ENCODE measurements at regions not wholly inside any gene's neighbourhood (a gene's known extent, or its start where the extent isn't known, plus 50 kb on each side); places are given as distances from the start of the nearest gene placed in this dataset.

DNA sequence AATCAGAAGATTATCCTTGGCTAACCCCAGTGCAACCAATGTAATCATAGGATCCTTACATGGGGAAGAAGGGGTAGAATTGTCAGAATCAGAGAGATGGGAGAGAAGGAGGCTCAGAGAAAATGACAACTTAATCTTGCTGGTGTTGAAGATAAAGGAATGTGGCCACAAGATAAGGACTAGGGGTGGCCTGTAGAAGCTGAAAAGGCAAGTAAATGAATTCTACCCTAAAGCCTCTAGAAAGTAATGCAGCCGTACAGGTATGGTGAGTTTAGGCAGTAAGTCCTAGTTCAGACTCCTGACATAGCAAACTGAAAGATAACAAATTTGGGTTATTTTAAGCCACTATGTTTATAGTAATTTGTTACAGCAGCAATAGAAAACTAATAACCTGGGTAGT is 718.5 kb downstream of the SLITRK6 start:
- TF ChIP-seq, protein P1, sequence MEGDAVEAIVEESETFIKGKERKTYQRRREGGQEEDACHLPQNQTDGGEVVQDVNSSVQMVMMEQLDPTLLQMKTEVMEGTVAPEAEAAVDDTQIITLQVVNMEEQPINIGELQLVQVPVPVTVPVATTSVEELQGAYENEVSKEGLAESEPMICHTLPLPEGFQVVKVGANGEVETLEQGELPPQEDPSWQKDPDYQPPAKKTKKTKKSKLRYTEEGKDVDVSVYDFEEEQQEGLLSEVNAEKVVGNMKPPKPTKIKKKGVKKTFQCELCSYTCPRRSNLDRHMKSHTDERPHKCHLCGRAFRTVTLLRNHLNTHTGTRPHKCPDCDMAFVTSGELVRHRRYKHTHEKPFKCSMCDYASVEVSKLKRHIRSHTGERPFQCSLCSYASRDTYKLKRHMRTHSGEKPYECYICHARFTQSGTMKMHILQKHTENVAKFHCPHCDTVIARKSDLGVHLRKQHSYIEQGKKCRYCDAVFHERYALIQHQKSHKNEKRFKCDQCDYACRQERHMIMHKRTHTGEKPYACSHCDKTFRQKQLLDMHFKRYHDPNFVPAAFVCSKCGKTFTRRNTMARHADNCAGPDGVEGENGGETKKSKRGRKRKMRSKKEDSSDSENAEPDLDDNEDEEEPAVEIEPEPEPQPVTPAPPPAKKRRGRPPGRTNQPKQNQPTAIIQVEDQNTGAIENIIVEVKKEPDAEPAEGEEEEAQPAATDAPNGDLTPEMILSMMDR (IDR thresholded peaks at IDR 0.05; ENCODE audit: low read depth, low read length, missing control alignments): no peak
- DNase-seq (ENCODE audit: low read depth): no peak
- no peak overlapping the region for H3K4me3 ChIP-seq (ENCODE audit: low read depth, low read length)

DNA sequence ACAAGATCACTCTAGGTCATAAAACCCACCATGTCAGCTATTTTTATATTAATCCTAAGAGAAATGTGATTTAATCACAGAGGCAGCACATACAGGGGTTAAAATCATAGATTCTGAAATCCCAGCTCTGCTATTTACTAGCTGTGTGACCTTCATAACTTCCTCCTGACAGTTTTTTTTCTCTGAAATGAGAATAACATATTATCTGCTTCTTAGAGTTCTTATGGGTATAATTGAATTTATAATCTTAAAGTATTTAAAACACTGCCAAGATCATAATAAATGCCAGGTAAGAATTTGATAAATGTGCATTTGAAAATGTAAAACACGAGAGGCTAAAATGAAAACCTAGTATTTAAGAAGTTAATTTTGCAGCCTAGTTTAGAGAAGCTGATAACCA is 722.9 kb downstream of the SLITRK6 start:
- no peak overlapping the region for H3K4me3 ChIP-seq (ENCODE audit: low read depth, low read length)
- TF ChIP-seq, protein P1 (IDR thresholded peaks at IDR 0.05; ENCODE audit: low read depth, low read length, missing control alignments): no peak
- no peak for DNase-seq (ENCODE audit: low read depth)

DNA sequence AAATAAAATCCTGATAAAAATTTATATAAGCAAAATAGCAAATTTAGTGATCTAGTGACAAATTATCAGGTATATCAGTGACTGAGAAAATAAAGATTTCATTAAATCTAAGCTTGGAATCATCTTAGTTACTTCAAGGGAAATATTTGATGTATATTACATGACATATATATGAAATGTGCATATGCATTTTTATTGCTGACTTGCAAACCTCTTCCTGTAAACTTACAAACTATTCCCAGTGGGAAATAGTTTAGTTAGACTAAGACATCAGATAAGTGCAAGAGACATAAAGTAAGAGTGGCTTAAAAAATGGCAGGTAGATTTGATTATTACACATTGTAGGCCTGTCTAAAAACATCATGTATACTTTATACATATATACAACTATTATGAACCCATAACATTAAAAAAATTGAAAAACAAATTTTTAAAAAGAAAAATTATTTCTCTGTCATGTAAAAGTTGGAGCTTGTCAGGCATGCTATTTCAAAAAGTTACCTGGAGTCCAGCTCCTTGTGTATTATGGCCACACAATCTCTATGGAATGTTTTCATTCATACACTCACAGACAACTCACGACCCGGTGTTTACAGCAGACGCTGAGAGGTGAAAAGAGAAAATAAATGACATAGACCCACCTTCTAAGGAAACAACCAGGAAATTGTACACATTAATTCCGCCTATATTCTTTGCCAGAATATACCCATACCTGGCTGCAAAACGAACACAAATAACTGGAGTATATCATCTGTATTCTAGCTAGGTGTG is 724.5 kb downstream of the SLITRK6 start:
- no peak overlapping the region for H3K4me3 ChIP-seq (ENCODE audit: low read depth, low read length)
- TF ChIP-seq, protein P1 (IDR thresholded peaks at IDR 0.05; ENCODE audit: low read depth, low read length, missing control alignments): no peak
- DNase-seq (ENCODE audit: low read depth): no peak

DNA sequence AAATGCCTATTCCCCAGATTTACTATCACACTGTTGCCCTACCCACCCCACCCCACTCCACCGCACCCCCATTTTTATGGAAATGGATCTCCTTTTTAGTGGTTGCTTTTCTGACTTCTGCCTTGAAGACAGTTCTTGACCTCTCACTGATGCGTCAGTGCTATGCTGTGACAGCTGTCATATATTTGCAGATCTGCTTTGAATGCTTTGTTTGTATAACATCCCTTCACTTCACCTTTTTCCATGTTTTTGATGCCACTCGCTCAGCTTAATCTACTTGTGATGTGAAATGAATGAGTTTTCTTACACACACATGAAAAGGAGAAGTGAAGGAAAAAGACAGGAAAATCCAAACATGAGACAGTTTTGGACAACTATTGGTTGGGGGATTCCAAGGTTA is 731.0 kb downstream of the SLITRK6 start:
- TF ChIP-seq, protein P1 (IDR thresholded peaks at IDR 0.05; ENCODE audit: low read depth, low read length, missing control alignments): no peak
- DNase-seq (ENCODE audit: low read depth): no peak
- no peak overlapping the region for H3K4me3 ChIP-seq (ENCODE audit: low read depth, low read length)

GRCh38 chr13:85040215-85040614 is 759.0 kb downstream of the SLITRK6 start:
- H3K4me3 ChIP-seq (ENCODE audit: low read depth, low read length): no peak overlapping the region
- TF ChIP-seq, protein P1 (IDR thresholded peaks at IDR 0.05; ENCODE audit: low read depth, low read length, missing control alignments): no peak
- DNase-seq (ENCODE audit: low read depth): no peak

DNA sequence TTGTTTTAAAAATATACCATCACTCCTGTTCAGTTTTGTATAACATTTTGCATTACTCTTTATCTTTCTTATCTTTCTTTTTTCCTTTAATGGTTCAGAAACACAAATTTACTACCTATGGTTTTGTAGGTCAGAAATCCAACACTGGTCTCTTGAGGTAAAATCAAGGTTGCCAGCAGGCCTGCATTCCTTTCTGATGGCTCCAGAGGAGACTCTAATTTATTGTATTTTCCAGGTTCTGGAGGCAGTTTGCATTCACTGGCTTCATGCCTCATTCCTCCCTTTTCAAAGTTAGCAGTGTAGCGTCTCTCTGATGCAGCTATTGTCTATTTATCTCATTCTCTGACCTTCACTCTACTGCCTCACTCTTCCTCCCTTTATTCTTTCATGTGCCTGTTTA is 767.4 kb downstream of the SLITRK6 start:
- TF ChIP-seq, protein P1 (IDR thresholded peaks at IDR 0.05; ENCODE audit: low read depth, low read length, missing control alignments): no peak
- DNase-seq (ENCODE audit: low read depth): no peak
- no peak overlapping the region for H3K4me3 ChIP-seq (ENCODE audit: low read depth, low read length)

DNA sequence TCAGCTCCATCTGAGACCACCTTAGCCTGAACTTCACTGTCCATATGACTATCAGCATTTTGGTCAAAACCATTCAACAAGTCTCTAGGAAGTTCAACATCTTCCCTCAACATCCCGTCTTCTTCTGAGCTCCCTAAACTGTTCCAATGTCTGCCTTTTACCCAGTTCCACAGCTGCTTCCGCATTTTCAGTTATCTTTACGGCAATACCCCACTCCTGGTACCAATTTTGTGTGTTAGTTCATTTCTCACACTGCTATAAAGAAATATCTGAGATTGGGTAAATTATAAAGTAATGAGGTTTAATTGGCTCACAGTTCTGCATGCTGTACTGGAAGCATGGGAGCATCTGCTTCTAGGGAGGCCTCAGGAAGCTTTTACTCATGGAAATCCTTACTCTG is 771.2 kb downstream of the SLITRK6 start:
- TF ChIP-seq, protein P1 (IDR thresholded peaks at IDR 0.05; ENCODE audit: low read depth, low read length, missing control alignments): no peak
- no peak for DNase-seq (ENCODE audit: low read depth)
- no peak overlapping the region for H3K4me3 ChIP-seq (ENCODE audit: low read depth, low read length)

All from GM12864 (cell line).